GM12878 (cell line): ENCODE measurements at regions not wholly inside any gene's neighbourhood (a gene's known extent, or its start where the extent isn't known, plus 50 kb on each side); places are given as distances from the start of the nearest gene placed in this dataset.

ENCODE experiments used
- ATAC-seq: fragments of 200-7000 bp; cut with Tn5 transposase; 3 replicates; pipeline ENCODE4 v1.9.1; 2020; ENCODE audit warnings: mild to moderate bottlenecking, moderate library complexity
- BruUV-seq: library from RNA; stranded (reverse); fragments of 400-500 nt; replicated peaks from 2 replicates; lab custom pipeline; 2021; lab: Mats Ljungman, UMichigan
- CTCF ChIA-PET: fragments of 300-600 bp; sonication (Branson Sonifier 250); formaldehyde crosslinking; extraction: SDS; loops from one replicate; lab custom pipeline; 2021; ENCODE audit warnings: inconsistent platforms; lab: Yijun Ruan, JAX
- POLR2A ChIA-PET: fragments of 350-600 bp; formaldehyde crosslinking; extraction: SDS; loops from one replicate; lab custom pipeline; 2021; ENCODE audit warnings: inconsistent platforms; lab: Charles Lee
- RAD21 ChIA-PET: fragments of 300-600 bp; sonication (Branson Sonifier 250); formaldehyde crosslinking; loops from one replicate; lab custom pipeline; 2023; ENCODE audit warnings: antibody characterized with exemption; ENCODE audit not compliant: unreplicated experiment; lab: Charles Lee
- SMC1A ChIA-PET: fragments of 300-600 bp; sonication (Branson Sonifier 250); formaldehyde crosslinking; loops from one replicate; lab custom pipeline; 2023; ENCODE audit not compliant: unreplicated experiment, uncharacterized antibody; lab: Charles Lee
- DNase-seq: peaks from one replicate; pipeline ENCODE4 v3.0.0-alpha.2; 2011; ENCODE audit warnings: low read depth, low spot score
- FAIRE-seq: peaks from 3 replicates; lab custom pipeline; 2011; peaks lifted over from hg19 to GRCh38; lab: Jason Lieb, UNC
- H2AFZ ChIP-seq: 2 replicates; pipeline ENCODE4 v1.6.0; 2011; ENCODE audit warnings: low read depth, low read length, control low read depth; ENCODE audit not compliant: control insufficient read depth
- H3K27ac ChIP-seq: 2 replicates; pipeline ENCODE4 v1.5.1; 2011; ENCODE audit warnings: control low read depth; ENCODE audit not compliant: control insufficient read depth, insufficient read depth
- H3K27me3 ChIP-seq, 2 experiments: replicated peaks in 1 of 2; 2 replicates each; pipeline versions ENCODE4 v1.6.0 to v1.6.1; 2011; ENCODE audit warnings: low read length in 1 of 2; ENCODE audit not compliant: control insufficient read depth in 2 of 2, insufficient read depth in 2 of 2
- H3K36me3 ChIP-seq, 2 experiments: 2 replicates each; pipeline ENCODE4 v1.5.1; 2011; ENCODE audit warnings: low read length in 1 of 2; ENCODE audit not compliant: control insufficient read depth in 2 of 2, insufficient read depth in 2 of 2
- H3K4me1 ChIP-seq: 2 replicates; pipeline ENCODE4 v1.6.1; 2011; ENCODE audit warnings: mild to moderate bottlenecking, low read length, moderate library complexity, mixed read lengths; ENCODE audit not compliant: control insufficient read depth, insufficient read depth
- H3K4me2 ChIP-seq: 2 replicates; pipeline ENCODE4 v1.6.0; 2011; ENCODE audit warnings: control low read depth; ENCODE audit not compliant: control insufficient read depth, insufficient read depth
- H3K4me3 ChIP-seq: fragments of 200-600 bp; sonication (generic); 2 replicates; pipeline ENCODE4 v1.5.1; 2016
- H3K79me2 ChIP-seq: 2 replicates; pipeline ENCODE4 v1.6.0; 2011; ENCODE audit warnings: low read length; ENCODE audit not compliant: control insufficient read depth, insufficient read depth
- H3K9ac ChIP-seq: 2 replicates; pipeline ENCODE4 v1.8.0; 2011; ENCODE audit warnings: low read length, control low read depth, mixed read lengths; ENCODE audit not compliant: control insufficient read depth, insufficient read depth
- H3K9me3 ChIP-seq: replicated peaks from 3 replicates; pipeline ENCODE4 v1.5.1; 2011; ENCODE audit warnings: mild to moderate bottlenecking, low read length; ENCODE audit not compliant: control insufficient read depth, insufficient read depth
- H4K20me1 ChIP-seq: 2 replicates; pipeline ENCODE4 v1.6.0; 2011; ENCODE audit not compliant: control insufficient read depth, insufficient read depth
- BCLAF1 ChIP-seq: fragments of 450-650 bp; IDR thresholded peaks from 2 replicates; pipeline ENCODE4 v1.6.1; 2017; ENCODE audit warnings: antibody characterized with exemption, mild to moderate bottlenecking, moderate library complexity
- BRCA1 ChIP-seq: IDR thresholded peaks from 2 replicates; pipeline ENCODE4 v1.6.1; 2011; ENCODE audit warnings: low read depth, low read length, improper control_type of control experiment
- DPF2 ChIP-seq: fragments of 450-650 bp; IDR thresholded peaks from 2 replicates; pipeline ENCODE4 v1.6.1; 2017; ENCODE audit warnings: mild to moderate bottlenecking
- LARP7 ChIP-seq: fragments of 450-650 bp; IDR thresholded peaks from 2 replicates; pipeline ENCODE4 v1.6.1; 2017; ENCODE audit warnings: mild to moderate bottlenecking
- RBBP5 ChIP-seq: fragments of 200-600 bp; sonication (generic); conservative IDR thresholded peaks from 2 replicates; pipeline ENCODE4 v1.6.1; 2016
- RCOR1 ChIP-seq: conservative IDR thresholded peaks from 2 replicates; pipeline ENCODE4 v1.6.1; 2012; ENCODE audit warnings: low read depth, low read length, improper control_type of control experiment
- TARDBP ChIP-seq: IDR thresholded peaks from 2 replicates; pipeline ENCODE4 v1.6.1; 2016; ENCODE audit warnings: borderline replicate concordance
- ZSCAN29 ChIP-seq: fragments of 450-650 bp; IDR thresholded peaks from 2 replicates; pipeline ENCODE4 v1.6.1; 2017; ENCODE audit warnings: mild to moderate bottlenecking, moderate library complexity
- WGBS: methylation state at CpG from one replicate; pipeline ENCODE4 v1.1.6; 2016; ENCODE audit warnings: low lambda C conversion rate; ENCODE audit not compliant: insufficient replicate concordance, insufficient coverage; ENCODE audit errors: missing lambda C conversion rate; 5-methylcytosine and 5-hydroxymethylcytosine counted together
- in situ Hi-C: fragments of 300-500 bp; cut with MboI; formaldehyde crosslinking; loops from 9 replicates; pipeline ENCODE4 v1.14.3; 2018; ENCODE audit warnings: mixed read lengths
- intact Hi-C: fragments of 100-400 bp; cut with micrococcal nuclease; formaldehyde crosslinking; loops from one replicate; pipeline ENCODE4 v1.14.2; 2022; ENCODE audit not compliant: unreplicated experiment
- TF ChIP-seq, protein P1 (sequence below): IDR thresholded peaks from 2 replicates; pipeline ENCODE4 v1.6.1; 2012; ENCODE audit warnings: improper control_type of control experiment, low read depth, low read length; ENCODE audit not compliant: insufficient replicate concordance
- TF ChIP-seq, protein P2 (sequence below): fragments of 450-650 bp; conservative IDR thresholded peaks from 2 replicates; pipeline ENCODE4 v1.6.1; 2017; ENCODE audit warnings: mild to moderate bottlenecking, moderate library complexity
- TF ChIP-seq, protein P3 (sequence below): fragments of 450-650 bp; IDR thresholded peaks from 2 replicates; pipeline ENCODE4 v1.6.1; 2017; ENCODE audit warnings: borderline replicate concordance

GRCh38 chr15:48031973-48032372, 88.8 kb upstream of the SLC24A5 start (continued):
- TF ChIP-seq, protein P1, sequence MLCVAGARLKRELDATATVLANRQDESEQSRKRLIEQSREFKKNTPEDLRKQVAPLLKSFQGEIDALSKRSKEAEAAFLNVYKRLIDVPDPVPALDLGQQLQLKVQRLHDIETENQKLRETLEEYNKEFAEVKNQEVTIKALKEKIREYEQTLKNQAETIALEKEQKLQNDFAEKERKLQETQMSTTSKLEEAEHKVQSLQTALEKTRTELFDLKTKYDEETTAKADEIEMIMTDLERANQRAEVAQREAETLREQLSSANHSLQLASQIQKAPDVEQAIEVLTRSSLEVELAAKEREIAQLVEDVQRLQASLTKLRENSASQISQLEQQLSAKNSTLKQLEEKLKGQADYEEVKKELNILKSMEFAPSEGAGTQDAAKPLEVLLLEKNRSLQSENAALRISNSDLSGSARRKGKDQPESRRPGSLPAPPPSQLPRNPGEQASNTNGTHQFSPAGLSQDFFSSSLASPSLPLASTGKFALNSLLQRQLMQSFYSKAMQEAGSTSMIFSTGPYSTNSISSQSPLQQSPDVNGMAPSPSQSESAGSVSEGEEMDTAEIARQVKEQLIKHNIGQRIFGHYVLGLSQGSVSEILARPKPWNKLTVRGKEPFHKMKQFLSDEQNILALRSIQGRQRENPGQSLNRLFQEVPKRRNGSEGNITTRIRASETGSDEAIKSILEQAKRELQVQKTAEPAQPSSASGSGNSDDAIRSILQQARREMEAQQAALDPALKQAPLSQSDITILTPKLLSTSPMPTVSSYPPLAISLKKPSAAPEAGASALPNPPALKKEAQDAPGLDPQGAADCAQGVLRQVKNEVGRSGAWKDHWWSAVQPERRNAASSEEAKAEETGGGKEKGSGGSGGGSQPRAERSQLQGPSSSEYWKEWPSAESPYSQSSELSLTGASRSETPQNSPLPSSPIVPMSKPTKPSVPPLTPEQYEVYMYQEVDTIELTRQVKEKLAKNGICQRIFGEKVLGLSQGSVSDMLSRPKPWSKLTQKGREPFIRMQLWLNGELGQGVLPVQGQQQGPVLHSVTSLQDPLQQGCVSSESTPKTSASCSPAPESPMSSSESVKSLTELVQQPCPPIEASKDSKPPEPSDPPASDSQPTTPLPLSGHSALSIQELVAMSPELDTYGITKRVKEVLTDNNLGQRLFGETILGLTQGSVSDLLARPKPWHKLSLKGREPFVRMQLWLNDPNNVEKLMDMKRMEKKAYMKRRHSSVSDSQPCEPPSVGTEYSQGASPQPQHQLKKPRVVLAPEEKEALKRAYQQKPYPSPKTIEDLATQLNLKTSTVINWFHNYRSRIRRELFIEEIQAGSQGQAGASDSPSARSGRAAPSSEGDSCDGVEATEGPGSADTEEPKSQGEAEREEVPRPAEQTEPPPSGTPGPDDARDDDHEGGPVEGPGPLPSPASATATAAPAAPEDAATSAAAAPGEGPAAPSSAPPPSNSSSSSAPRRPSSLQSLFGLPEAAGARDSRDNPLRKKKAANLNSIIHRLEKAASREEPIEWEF = no peak
- TF ChIP-seq BCLAF1 (no peak), LARP7 (no peak), TARDBP (no peak), BRCA1 (no peak)

DNA sequence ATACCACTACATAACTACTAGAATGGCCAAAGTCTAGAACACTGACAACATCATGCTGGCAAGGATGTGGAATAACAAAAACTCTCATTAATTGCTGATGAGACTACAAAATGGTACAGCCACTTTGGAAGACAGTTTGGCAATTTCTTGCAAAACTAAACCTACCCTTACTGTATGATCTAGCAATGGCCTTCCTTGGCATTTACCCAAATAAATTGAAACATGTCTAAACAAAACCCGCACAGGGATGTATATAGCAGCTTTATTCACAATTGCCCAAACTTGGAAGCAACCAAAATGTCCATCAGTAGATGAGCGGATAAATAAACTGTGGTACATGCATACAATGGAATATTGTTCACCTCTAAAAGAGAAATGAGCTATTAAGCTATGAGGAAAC, 87.9 kb upstream of the SLC24A5 start:
- no peak for FAIRE-seq
- 61% methylated on average over 2 of the region's 2 CpGs for WGBS
- TF ChIP-seq ZSCAN29 (no peak), DPF2 (no peak), RCOR1 (no peak), RBBP5 (no peak)
- TF ChIP-seq, protein P2, sequence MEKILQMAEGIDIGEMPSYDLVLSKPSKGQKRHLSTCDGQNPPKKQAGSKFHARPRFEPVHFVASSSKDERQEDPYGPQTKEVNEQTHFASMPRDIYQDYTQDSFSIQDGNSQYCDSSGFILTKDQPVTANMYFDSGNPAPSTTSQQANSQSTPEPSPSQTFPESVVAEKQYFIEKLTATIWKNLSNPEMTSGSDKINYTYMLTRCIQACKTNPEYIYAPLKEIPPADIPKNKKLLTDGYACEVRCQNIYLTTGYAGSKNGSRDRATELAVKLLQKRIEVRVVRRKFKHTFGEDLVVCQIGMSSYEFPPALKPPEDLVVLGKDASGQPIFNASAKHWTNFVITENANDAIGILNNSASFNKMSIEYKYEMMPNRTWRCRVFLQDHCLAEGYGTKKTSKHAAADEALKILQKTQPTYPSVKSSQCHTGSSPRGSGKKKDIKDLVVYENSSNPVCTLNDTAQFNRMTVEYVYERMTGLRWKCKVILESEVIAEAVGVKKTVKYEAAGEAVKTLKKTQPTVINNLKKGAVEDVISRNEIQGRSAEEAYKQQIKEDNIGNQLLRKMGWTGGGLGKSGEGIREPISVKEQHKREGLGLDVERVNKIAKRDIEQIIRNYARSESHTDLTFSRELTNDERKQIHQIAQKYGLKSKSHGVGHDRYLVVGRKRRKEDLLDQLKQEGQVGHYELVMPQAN = no peak
- TF ChIP-seq, protein P3, sequence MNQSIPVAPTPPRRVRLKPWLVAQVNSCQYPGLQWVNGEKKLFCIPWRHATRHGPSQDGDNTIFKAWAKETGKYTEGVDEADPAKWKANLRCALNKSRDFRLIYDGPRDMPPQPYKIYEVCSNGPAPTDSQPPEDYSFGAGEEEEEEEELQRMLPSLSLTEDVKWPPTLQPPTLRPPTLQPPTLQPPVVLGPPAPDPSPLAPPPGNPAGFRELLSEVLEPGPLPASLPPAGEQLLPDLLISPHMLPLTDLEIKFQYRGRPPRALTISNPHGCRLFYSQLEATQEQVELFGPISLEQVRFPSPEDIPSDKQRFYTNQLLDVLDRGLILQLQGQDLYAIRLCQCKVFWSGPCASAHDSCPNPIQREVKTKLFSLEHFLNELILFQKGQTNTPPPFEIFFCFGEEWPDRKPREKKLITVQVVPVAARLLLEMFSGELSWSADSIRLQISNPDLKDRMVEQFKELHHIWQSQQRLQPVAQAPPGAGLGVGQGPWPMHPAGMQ = no peak

More for the DNA sequence above, 87.9 kb upstream of the SLC24A5 start:
- Histone ChIP-seq H2AFZ (no peak overlapping the region), H3K4me1 (no peaks in the 10 kb centered on the region), H3K27me3 (no peaks in the 10 kb centered on the region), H3K27ac (no peak overlapping the region), H3K4me2 (no peak overlapping the region), H3K9ac (no peak overlapping the region), H3K79me2 (no peaks in the 10 kb centered on the region), H3K36me3 (no peaks in the 10 kb centered on the region), H3K9me3 (no peaks in the 10 kb centered on the region), H4K20me1 (no peaks in the 10 kb centered on the region), H3K4me3 (no peak overlapping the region)
- POLR2A ChIA-PET = no interaction called here
- CTCF ChIA-PET = no interaction called here
- intact Hi-C loops = no loop called here
- no peak for ATAC-seq
- RAD21 ChIA-PET = no interaction called here
- in situ Hi-C loops = no loop called here
- DNase-seq = no peak
- no TSS peak for BruUV-seq
- SMC1A ChIA-PET = no interaction called here
